GM10248 (cell line): ENCODE measurements at regions not wholly inside any gene's neighbourhood (a gene's known extent, or its start where the extent isn't known, plus 50 kb on each side); places are given as distances from the start of the nearest gene placed in this dataset.
A peak's percentile ranks its signal among the peaks of the same experiment; 100 is the strongest.

Source experiments
- CTCF ChIA-PET: fragments of 300-600 bp; sonication (Branson Sonifier 250); formaldehyde crosslinking; extraction: SDS; loops from one replicate; lab custom pipeline; 2021; ENCODE audit warnings: antibody characterized with exemption; lab: Yijun Ruan, JAX
- POLR2A ChIA-PET: fragments of 350-650 bp; sonication (Branson Sonifier 250); formaldehyde crosslinking; extraction: SDS; loops from one replicate; lab custom pipeline; 2020; ENCODE audit warnings: antibody characterized with exemption; lab: Yijun Ruan, JAX
- DNase-seq: peaks from one replicate; pipeline ENCODE4 v3.0.0; 2012; ENCODE audit errors: extremely low spot score
- CTCF ChIP-seq: IDR thresholded peaks from 2 replicates; pipeline ENCODE4 v1.5.1; 2012; ENCODE audit warnings: mild to moderate bottlenecking, low read depth; ENCODE audit errors: extremely low read depth, missing control alignments, control extremely low read depth

DNA sequence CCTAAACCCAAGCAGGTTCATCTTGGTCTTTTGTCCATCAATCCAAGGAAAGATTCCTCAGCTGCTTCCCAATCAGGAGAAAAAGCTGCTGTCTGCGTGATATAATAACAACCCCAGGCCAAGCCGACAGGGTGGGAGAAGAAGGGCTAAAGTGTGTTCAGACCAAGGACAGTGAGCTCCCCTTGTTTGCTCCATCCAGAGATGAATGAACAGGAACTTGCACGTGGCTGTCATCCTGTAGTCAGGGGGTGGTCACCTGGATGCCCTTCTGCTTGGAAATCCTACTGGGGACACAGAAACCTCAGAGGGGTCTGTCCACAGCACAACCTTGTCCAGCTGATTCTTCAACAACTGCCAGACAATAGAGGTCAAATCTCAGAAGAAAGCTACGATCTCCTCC lies 414.5 kb downstream of the SOX9 start:
- CTCF ChIA-PET = interaction anchor here (1.5 kb wide), 1 partner anchor 25 kb away, joined by 7 read pairs; no protein-coding TSS in a partner anchor

GRCh38 chr17:72535779-72536178 lies 415.0 kb downstream of the SOX9 start:
- TF ChIP-seq CTCF = no peak
- POLR2A ChIA-PET = no interaction called here
- CTCF ChIA-PET = interaction anchor here (0.8 to 1.5 kb wide), 3 partner anchors 21 to 25 kb away, joined by 3 to 7 read pairs (median 3); no protein-coding TSS in a partner anchor
- DNase-seq = no peak

More for the DNA sequence above, 414.5 kb downstream of the SOX9 start:
- POLR2A ChIA-PET = no interaction called here
- TF ChIP-seq CTCF = no peak
- no peak for DNase-seq

DNA sequence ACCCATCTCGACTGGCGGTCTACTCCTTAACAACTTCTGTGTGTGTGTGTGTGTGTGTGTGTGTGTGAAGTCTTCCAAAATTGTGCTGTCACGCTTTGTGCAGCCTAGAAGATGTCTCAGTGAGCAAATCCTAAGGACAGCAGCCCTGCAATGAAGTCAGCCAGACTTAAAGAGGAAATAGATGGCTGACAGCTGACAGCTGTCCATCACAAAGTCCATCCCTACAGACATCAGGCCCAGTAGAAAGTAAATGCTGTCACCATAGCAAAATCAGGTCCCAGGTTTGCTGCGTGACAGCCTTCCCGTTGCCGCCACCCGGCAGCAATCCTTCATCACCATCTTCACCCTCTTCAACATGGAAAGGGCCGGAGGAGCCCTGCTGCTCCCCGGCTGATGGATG lies 416.0 kb downstream of the SOX9 start:
- TF ChIP-seq CTCF = no peak
- ChIA-PET CTCF (interaction anchor here (1.4 kb wide), 2 partner anchors 20 to 1770 kb away, joined by 3 read pairs; no protein-coding TSS in a partner anchor), POLR2A (no interaction called here)
- DNase-seq = no peak

DNA sequence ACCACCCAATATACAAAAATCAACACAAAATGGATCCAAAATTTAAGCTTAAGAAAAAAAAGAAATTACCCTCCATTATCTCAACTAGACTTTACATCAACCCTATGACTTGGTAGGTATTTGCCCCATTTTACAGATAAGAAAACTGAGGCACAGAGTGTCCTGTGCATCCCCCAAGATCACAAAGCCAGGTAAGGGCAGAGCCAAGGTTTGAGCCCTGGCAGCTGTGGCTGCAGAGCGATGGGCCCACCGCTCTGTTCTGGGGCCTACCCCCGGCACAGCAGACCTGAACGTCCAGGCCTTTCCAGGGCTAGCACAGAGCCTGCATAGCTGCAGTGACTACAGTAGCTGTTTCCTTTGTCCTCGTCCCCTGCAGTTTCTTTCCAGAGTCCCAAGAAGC lies 417.6 kb downstream of the SOX9 start:
- ChIA-PET POLR2A (no interaction called here), CTCF (interaction anchor here (0.7 to 3.1 kb wide), 9 partner anchors 9 to 1065 kb away, joined by 3 to 22 read pairs (median 9); partner anchors contain the start of gene SOX9)
- TF ChIP-seq CTCF = no peak
- DNase-seq = no peak

DNA sequence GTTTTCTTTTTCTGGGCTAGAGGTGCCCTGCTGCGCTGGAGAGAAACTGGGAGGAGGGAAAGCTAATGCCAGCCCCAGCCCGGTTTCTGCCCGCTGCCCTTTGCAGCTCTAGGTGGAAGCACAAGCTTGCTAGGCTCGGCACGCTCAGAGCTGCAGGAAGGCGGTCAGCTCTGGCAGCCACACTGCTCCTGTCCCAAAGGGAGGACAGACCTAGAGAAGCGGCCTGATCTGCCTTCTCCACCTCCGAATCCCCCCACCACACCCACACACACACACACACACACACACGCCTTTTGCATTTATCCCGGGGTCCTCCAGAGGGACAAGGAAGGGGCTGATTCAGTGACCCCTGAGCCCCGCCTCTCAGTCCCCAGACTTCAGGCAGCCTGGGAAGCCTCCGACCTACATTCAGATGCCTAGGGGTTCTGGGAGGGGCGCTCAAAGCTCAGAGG lies 418.1 kb downstream of the SOX9 start:
- TF ChIP-seq CTCF = no peak
- CTCF ChIA-PET = interaction anchor here (0.7 to 3.1 kb wide), 18 partner anchors 10 to 1302 kb away, joined by 3 to 22 read pairs (median 3); partner anchors contain the start of gene SOX9
- POLR2A ChIA-PET = no interaction called here
- DNase-seq = no peak

GRCh38 chr17:72539981-72540897 lies 419.4 kb downstream of the SOX9 start:
- ChIA-PET POLR2A (no interaction called here), CTCF (interaction anchor here (0.6 to 3.1 kb wide), 31 partner anchors 8 to 1773 kb away, joined by 3 to 22 read pairs (median 4); partner anchors contain the start of gene SOX9)
- peak; percentile 89 for DNase-seq
- peak; percentile 97 for TF ChIP-seq CTCF
